Sigmoid colon (tissue), 6 donors: ENCODE measurements at regions not wholly inside any gene's neighbourhood (a gene's known extent, or its start where the extent isn't known, plus 50 kb on each side); places are given as distances from the start of the nearest gene placed in this dataset.

Experiments used
- DNase-seq: peaks from one replicate; pipeline ENCODE4 v3.0.0-alpha.2; 2019
- H3K27ac ChIP-seq, 4 donors: fragments of 200-600 bp; sonication (generic); one replicate each; pipeline ENCODE4 v1.5.1; 2016 to 2019; ENCODE audit warnings: mild to moderate bottlenecking in 1 of 4
- H3K27me3 ChIP-seq, 3 donors: fragments of 200-600 bp; sonication (generic); one replicate each; pipeline ENCODE4 v1.5.1; 2019; ENCODE audit warnings: mild to moderate bottlenecking in 1 of 3
- H3K36me3 ChIP-seq, 4 donors: fragments of 200-600 bp; sonication (generic); one replicate each; pipeline ENCODE4 v1.5.1; 2016 to 2019
- H3K4me1 ChIP-seq, 4 donors: fragments of 200-600 bp; sonication (generic); one replicate each; pipeline ENCODE4 v1.5.1; 2017 to 2019
- H3K4me3 ChIP-seq, 4 donors: fragments of 200-600 bp; sonication (generic); one replicate each; pipeline ENCODE4 v1.5.1; 2017 to 2019; ENCODE audit warnings: mild to moderate bottlenecking in 2 of 4, moderate library complexity in 1 of 4
- H3K9me3 ChIP-seq, 4 donors: fragments of 200-600 bp in 3 of 4; sonication (generic) in 3 of 4; one replicate each; pipeline versions ENCODE4 v1.5.1 to v1.6.1; 2013 to 2019
- CTCF ChIP-seq, 4 experiments: fragments of 450-650 bp in 3 of 4; fragments of 200-600 bp in 1 of 4; IDR thresholded peaks; one replicate each; pipeline ENCODE4 v1.5.1; 2016 to 2019; ENCODE audit warnings: antibody characterized with exemption in 4 of 4, mild to moderate bottlenecking in 3 of 4, moderate library complexity in 2 of 4
- EP300 ChIP-seq, 4 donors: sonication (generic); formaldehyde crosslinking; IDR thresholded peaks; one replicate each; pipeline ENCODE4 v1.6.1; 2017; ENCODE audit warnings: antibody characterized with exemption in 4 of 4
- POLR2A ChIP-seq, 2 donors: fragments of 450-650 bp; IDR thresholded peaks; one replicate each; pipeline ENCODE4 v1.6.1; 2016; ENCODE audit warnings: antibody characterized with exemption in 2 of 2, mild to moderate bottlenecking in 2 of 2, moderate library complexity in 2 of 2
- POLR2AphosphoS5 ChIP-seq, 4 donors: sonication (generic); formaldehyde crosslinking; IDR thresholded peaks; one replicate each; pipeline ENCODE4 v1.6.1; 2017; ENCODE audit warnings: antibody characterized with exemption in 4 of 4
- WGBS, 2 donors: extraction: QIAGEN DNeasy Blood & Tissue Kit; methylation state at CpG; one replicate each; pipeline ENCODE4 v1.1.7; 2013; 5-methylcytosine and 5-hydroxymethylcytosine counted together
- intact Hi-C: fragments of 100-400 bp; cut with DNase I; formaldehyde crosslinking; loops from one replicate; pipeline ENCODE4 v1.15.1; 2023
- donor health status: healthy with polysubstance abuse.
- donor health status: healthy.

DNA sequence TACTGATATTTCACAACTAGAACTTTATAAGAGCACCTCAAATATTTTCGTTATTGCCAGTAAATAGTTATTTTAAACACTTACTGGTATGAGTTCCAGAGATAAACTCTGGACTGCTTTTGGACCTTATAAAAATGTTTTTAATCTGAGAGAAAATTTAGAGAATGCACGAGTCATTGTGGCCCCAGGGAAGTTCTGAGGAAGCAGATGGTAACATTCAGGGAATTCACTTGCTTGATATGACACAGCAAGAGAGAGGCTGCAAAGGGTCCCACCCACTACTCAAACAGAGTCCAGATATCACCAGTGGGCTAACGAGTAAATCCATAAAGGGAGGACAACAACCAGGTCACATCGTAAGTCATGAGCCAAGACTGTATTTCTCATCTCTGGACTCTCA, 526.8 kb downstream of the TDRD15 start:
- Histone ChIP-seq H3K4me3 (no peak overlapping the region), H3K9me3 (no peaks in the 10 kb centered on the region), H3K4me1 (peaks cover 0 to 8% (median 4%) of the 10 kb centered on the region in 4 donors), H3K27ac (no peak overlapping the region), H3K27me3 (no peaks in the 10 kb centered on the region), H3K36me3 (no peaks in the 10 kb centered on the region)
- WGBS, 2 donors, result 41 to 59% methylated on average over 4 of the region's 4 CpGs
- DNase-seq, result no peak
- intact Hi-C loops, result no loop called here
- no peak for TF ChIP-seq POLR2AphosphoS5 (IDR thresholded peaks at IDR 0.05)
- TF ChIP-seq POLR2A (IDR thresholded peaks at IDR 0.05), result no peak
- TF ChIP-seq CTCF (IDR thresholded peaks at IDR 0.05), result no peak
- no peak for TF ChIP-seq EP300 (IDR thresholded peaks at IDR 0.05)

GRCh38 chr2:21655136-21655535, 531.4 kb downstream of the TDRD15 start:
- Histone ChIP-seq H3K27ac (no peak overlapping the region), H3K36me3 (no peaks in the 10 kb centered on the region), H3K4me3 (no peak overlapping the region), H3K9me3 (no peaks in the 10 kb centered on the region), H3K27me3 (no peaks in the 10 kb centered on the region), H3K4me1 (peaks cover 0 to 34% (median 23%) of the 10 kb centered on the region in 4 donors)
- intact Hi-C loops, result no loop called here
- WGBS, 2 donors, result 79 to 88% methylated on average over 4 of the region's 4 CpGs
- DNase-seq, result no peak
- TF ChIP-seq EP300 (IDR thresholded peaks at IDR 0.05) (no peak), POLR2A (IDR thresholded peaks at IDR 0.05) (no peak), CTCF (IDR thresholded peaks at IDR 0.05) (no peak), POLR2AphosphoS5 (IDR thresholded peaks at IDR 0.05) (no peak)

- no peaks in the 10 kb centered on the region for H3K36me3 ChIP-seq
- H3K4me3 ChIP-seq, result no peak overlapping the region
- peaks cover 0 to 28% (median 20%) of the 10 kb centered on the region in 4 donors for H3K4me1 ChIP-seq
- 73 to 81% methylated on average over 10 of the region's 10 CpGs for WGBS, 2 donors
- no peak for DNase-seq
- no peaks in the 10 kb centered on the region for H3K9me3 ChIP-seq
- intact Hi-C loops, result no loop called here
- no peak overlapping the region for H3K27ac ChIP-seq
- H3K27me3 ChIP-seq, result no peaks in the 10 kb centered on the region
- TF ChIP-seq POLR2A (IDR thresholded peaks at IDR 0.05), result no peak
- TF ChIP-seq CTCF (IDR thresholded peaks at IDR 0.05), result no peak
- TF ChIP-seq EP300 (IDR thresholded peaks at IDR 0.05), result no peak
- TF ChIP-seq POLR2AphosphoS5 (IDR thresholded peaks at IDR 0.05), result no peak
Measured at GRCh38 chr2:21656330-21657075, 532.7 kb downstream of the TDRD15 start.

DNA sequence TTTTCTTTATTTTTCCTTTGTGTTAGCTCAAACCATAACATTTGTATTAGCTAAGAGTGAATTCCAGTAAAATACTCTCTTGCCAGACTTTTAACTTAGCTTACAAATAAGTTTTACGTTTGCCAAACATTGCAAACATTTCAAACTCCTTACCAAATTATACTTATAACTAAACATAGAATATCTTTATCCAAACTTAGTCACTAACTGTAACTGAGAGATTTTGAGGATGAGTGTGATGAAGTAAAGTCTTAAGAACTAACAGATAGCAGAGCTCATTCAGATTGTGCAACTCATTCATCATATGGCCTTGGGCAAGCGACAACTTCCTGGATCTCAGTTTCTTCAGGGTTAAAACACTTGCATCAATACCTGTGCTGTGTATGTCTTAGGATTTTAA, 533.7 kb downstream of the TDRD15 start:
- Histone ChIP-seq H3K4me3 (no peak overlapping the region), H3K4me1 (peaks cover 0 to 28% (median 20%) of the 10 kb centered on the region in 4 donors), H3K9me3 (no peaks in the 10 kb centered on the region), H3K36me3 (no peaks in the 10 kb centered on the region), H3K27ac (no peak overlapping the region), H3K27me3 (no peaks in the 10 kb centered on the region)
- DNase-seq, result no peak
- TF ChIP-seq POLR2AphosphoS5 (IDR thresholded peaks at IDR 0.05) (no peak), CTCF (IDR thresholded peaks at IDR 0.05) (no peak), POLR2A (IDR thresholded peaks at IDR 0.05) (no peak), EP300 (IDR thresholded peaks at IDR 0.05) (no peak)
- intact Hi-C loops, result no loop called here
- 80 to 85% methylated on average over 2 of the region's 2 CpGs for WGBS, 2 donors

- H3K4me1 ChIP-seq, result peaks cover 0 to 28% (median 20%) of the 10 kb centered on the region in 4 donors
- no peaks in the 10 kb centered on the region for H3K9me3 ChIP-seq
- no peak overlapping the region for H3K4me3 ChIP-seq
- 76 to 83% methylated on average over 1 of the region's 1 CpG for WGBS, 2 donors
- no peak for DNase-seq
- no peaks in the 10 kb centered on the region for H3K36me3 ChIP-seq
- H3K27me3 ChIP-seq, result no peaks in the 10 kb centered on the region
- TF ChIP-seq POLR2A (IDR thresholded peaks at IDR 0.05), result no peak
- no peak for TF ChIP-seq CTCF (IDR thresholded peaks at IDR 0.05)
- TF ChIP-seq POLR2AphosphoS5 (IDR thresholded peaks at IDR 0.05), result no peak
- TF ChIP-seq EP300 (IDR thresholded peaks at IDR 0.05), result no peak
- intact Hi-C loops, result no loop called here
- H3K27ac ChIP-seq, result no peak overlapping the region
Measured at GRCh38 chr2:21658269-21658668, 534.5 kb downstream of the TDRD15 start.
